HL-60 (cell line): ENCODE measurements at regions not wholly inside any gene's neighbourhood (a gene's known extent, or its start where the extent isn't known, plus 50 kb on each side); places are given as distances from the start of the nearest gene placed in this dataset.
A peak's percentile ranks its signal among the peaks of the same experiment; 100 is the strongest.

Experiments used
- DNase-seq, 2 experiments: peaks; one replicate each; pipeline ENCODE4 v3.0.0-alpha.2; 2010 to 2020; ENCODE audit warnings: low read depth in 1 of 2, low spot score in 1 of 2
- H3K27ac ChIP-seq: fragments of 250-450 bp; sonication (Bioruptor Pico); replicated peaks from 2 replicates; pipeline ENCODE4 v1.5.1; 2020; ENCODE audit warnings: mild to moderate bottlenecking, moderate library complexity
- H3K27me3 ChIP-seq: fragments of 250-450 bp; sonication (Bioruptor Pico); 2 replicates; pipeline ENCODE4 v1.5.1; 2021; ENCODE audit warnings: mild to moderate bottlenecking, moderate library complexity; ENCODE audit not compliant: insufficient read depth, poor library complexity, severe bottlenecking
- H3K4me3 ChIP-seq: replicated peaks from 2 replicates; pipeline ENCODE4 v1.5.1; 2011; ENCODE audit warnings: mild to moderate bottlenecking, control low read depth, low read length; ENCODE audit not compliant: insufficient read depth
- CTCF ChIP-seq: IDR thresholded peaks from one replicate; pipeline ENCODE4 v1.5.1; 2011; ENCODE audit warnings: low read length, control low read depth, inconsistent platforms; ENCODE audit not compliant: insufficient read depth
- GABPA ChIP-seq: IDR thresholded peaks from 2 replicates; pipeline ENCODE4 v1.6.1; 2012; ENCODE audit warnings: low read depth
- POLR2AphosphoS5 ChIP-seq: IDR thresholded peaks from 2 replicates; pipeline ENCODE4 v1.6.1; 2012; ENCODE audit warnings: low read depth
- SPI1 ChIP-seq: IDR thresholded peaks from 2 replicates; pipeline ENCODE4 v1.6.1; 2012; ENCODE audit warnings: low read depth, mild to moderate bottlenecking, borderline replicate concordance
- TF ChIP-seq, protein P1 (sequence below): IDR thresholded peaks from 2 replicates; pipeline ENCODE4 v1.6.1; 2012; ENCODE audit warnings: low read depth; ENCODE audit not compliant: insufficient replicate concordance

DNA sequence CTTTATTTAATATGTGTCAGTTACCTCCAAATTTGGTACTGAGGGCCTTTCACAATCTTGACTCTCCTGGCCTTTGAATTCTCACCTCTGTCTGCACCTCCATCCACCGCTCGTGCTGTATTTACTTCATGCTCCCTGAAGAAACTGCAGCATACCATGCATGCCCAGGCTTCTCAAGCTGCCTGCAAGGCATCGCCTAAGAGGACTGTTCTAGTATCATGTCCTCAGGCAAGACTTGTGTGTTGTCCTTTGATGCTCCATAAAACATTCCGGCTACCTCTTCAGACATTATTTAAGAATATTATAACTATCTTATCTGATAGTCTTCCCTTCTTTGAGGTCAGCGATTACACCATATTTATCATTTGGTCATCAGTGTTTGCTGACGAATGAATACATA, 682.5 kb downstream of the NR2F2 start:
- DNase-seq = no peak
- H3K27ac ChIP-seq = no peak overlapping the region
- no peak overlapping the region for H3K4me3 ChIP-seq
- no peak for TF ChIP-seq POLR2AphosphoS5
- TF ChIP-seq, protein P1, sequence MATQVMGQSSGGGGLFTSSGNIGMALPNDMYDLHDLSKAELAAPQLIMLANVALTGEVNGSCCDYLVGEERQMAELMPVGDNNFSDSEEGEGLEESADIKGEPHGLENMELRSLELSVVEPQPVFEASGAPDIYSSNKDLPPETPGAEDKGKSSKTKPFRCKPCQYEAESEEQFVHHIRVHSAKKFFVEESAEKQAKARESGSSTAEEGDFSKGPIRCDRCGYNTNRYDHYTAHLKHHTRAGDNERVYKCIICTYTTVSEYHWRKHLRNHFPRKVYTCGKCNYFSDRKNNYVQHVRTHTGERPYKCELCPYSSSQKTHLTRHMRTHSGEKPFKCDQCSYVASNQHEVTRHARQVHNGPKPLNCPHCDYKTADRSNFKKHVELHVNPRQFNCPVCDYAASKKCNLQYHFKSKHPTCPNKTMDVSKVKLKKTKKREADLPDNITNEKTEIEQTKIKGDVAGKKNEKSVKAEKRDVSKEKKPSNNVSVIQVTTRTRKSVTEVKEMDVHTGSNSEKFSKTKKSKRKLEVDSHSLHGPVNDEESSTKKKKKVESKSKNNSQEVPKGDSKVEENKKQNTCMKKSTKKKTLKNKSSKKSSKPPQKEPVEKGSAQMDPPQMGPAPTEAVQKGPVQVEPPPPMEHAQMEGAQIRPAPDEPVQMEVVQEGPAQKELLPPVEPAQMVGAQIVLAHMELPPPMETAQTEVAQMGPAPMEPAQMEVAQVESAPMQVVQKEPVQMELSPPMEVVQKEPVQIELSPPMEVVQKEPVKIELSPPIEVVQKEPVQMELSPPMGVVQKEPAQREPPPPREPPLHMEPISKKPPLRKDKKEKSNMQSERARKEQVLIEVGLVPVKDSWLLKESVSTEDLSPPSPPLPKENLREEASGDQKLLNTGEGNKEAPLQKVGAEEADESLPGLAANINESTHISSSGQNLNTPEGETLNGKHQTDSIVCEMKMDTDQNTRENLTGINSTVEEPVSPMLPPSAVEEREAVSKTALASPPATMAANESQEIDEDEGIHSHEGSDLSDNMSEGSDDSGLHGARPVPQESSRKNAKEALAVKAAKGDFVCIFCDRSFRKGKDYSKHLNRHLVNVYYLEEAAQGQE = no peak
- no peak for TF ChIP-seq GABPA
- TF ChIP-seq CTCF = no peak
- no peak for TF ChIP-seq SPI1
- H3K27me3 ChIP-seq = no peaks in the 10 kb centered on the region

- Histone ChIP-seq H3K4me3 (no peak overlapping the region), H3K27ac (no peak overlapping the region), H3K27me3 (no peaks in the 10 kb centered on the region)
- TF ChIP-seq POLR2AphosphoS5 (no peak), SPI1 (no peak), CTCF (no peak), GABPA (no peak)
- DNase-seq = no peak
These were observed 683.0 kb downstream of the NR2F2 start for GRCh38 chr15:97013491-97013890.

GRCh38 chr15:97014001-97014400, 683.5 kb downstream of the NR2F2 start:
- TF ChIP-seq CTCF (no peak), SPI1 (no peak), GABPA (no peak), POLR2AphosphoS5 (no peak)
- TF ChIP-seq, protein P1 = no peak
- H3K4me3 ChIP-seq = no peak overlapping the region

DNA sequence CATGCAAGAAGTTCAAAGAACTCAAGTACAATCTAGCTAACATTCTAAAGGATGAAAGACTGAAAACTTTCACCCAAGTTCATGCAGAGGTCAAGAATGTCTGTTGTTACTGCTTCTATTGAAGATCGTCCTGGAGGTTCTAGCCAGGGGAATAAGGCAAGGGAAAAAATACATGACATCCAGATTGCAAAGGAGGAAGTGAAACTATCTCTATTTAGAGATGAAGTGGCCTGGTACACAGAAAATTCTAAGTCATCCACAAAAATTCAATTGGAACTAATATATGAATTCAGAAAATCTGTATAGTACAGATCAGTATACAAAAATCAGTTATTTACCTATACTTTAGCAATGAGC, 693.0 kb downstream of the NR2F2 start:
- Histone ChIP-seq H3K27ac (no peak overlapping the region), H3K27me3 (no peaks in the 10 kb centered on the region), H3K4me3 (no peak overlapping the region)
- TF ChIP-seq SPI1 (peak; percentile 22; the same call in 1 of the 2 replicates), GABPA (no peak), POLR2AphosphoS5 (no peak), CTCF (no peak)
- TF ChIP-seq, protein P1 = no peak
- peak in 1 of 2 experiments; percentile 18 for DNase-seq

More at GRCh38 chr15:97014001-97014400, 683.5 kb downstream of the NR2F2 start:
- Histone ChIP-seq H3K27me3 (no peaks in the 10 kb centered on the region), H3K27ac (no peak overlapping the region)
- no peak for DNase-seq
